B cell (primary cell): ENCODE measurements at regions not wholly inside any gene's neighbourhood (a gene's known extent, or its start where the extent isn't known, plus 50 kb on each side); places are given as distances from the start of the nearest gene placed in this dataset.

Experiments used
- ATAC-seq: fragments of 200-7000 bp; cut with Tn5 transposase; one replicate; pipeline ENCODE4 v1.10.0; 2021; ENCODE audit warnings: low read depth, mild to moderate bottlenecking, moderate number of reproducible peaks, moderate library complexity
- CTCF ChIA-PET: fragments of 350-600 bp; sonication (Branson Sonifier 250); formaldehyde crosslinking; loops from one replicate; lab custom pipeline; 2021; ENCODE audit warnings: antibody characterized with exemption, inconsistent platforms; lab: Charles Lee
- POLR2A ChIA-PET: fragments of 350-600 bp; sonication (Branson Sonifier 250); formaldehyde crosslinking; loops from one replicate; lab custom pipeline; 2021; ENCODE audit warnings: antibody characterized with exemption; lab: Charles Lee
- DNase-seq: peaks from one replicate; pipeline ENCODE4 v3.0.0; 2013
- H2AFZ ChIP-seq: 2 replicates; pipeline ENCODE4 v1.6.1; 2012; ENCODE audit warnings: mild to moderate bottlenecking, low read depth, low read length; ENCODE audit not compliant: insufficient read depth, poor library complexity, severe bottlenecking
- H3K27ac ChIP-seq, 2 donors: 1 replicate in 1 of 2; 2 replicates in 1 of 2; pipeline ENCODE4 v1.5.1; 2012 to 2013; ENCODE audit warnings: low read length in 2 of 2, mild to moderate bottlenecking in 2 of 2, moderate library complexity in 1 of 2
- H3K27me3 ChIP-seq, 4 experiments: fragments of 200-600 bp in 1 of 4; sonication (generic) in 1 of 4; replicated peaks in 1 of 4; 1 replicate in 2 of 4; 2 replicates in 2 of 4; pipeline versions ENCODE4 v1.6.1 to v1.7.0; 2013 to 2016; ENCODE audit warnings: low read length in 3 of 4, mild to moderate bottlenecking in 2 of 4, mixed read lengths in 1 of 4, moderate library complexity in 1 of 4; ENCODE audit not compliant: insufficient read depth in 4 of 4, control insufficient read depth in 3 of 4; ENCODE audit errors: control extremely low read depth in 1 of 4
- H3K36me3 ChIP-seq, 2 experiments: replicated peaks in 1 of 2; 1 replicate in 1 of 2; 2 replicates in 1 of 2; pipeline versions ENCODE4 v1.6.1 to v1.7.1; 2013; ENCODE audit warnings: low read length in 1 of 2; ENCODE audit not compliant: insufficient read depth in 2 of 2, control insufficient read depth in 1 of 2; ENCODE audit errors: control extremely low read depth in 1 of 2, extremely low read depth in 1 of 2
- H3K4me1 ChIP-seq, 2 donors: fragments of 200-600 bp in 1 of 2; sonication (generic) in 1 of 2; 1 replicate in 1 of 2; 2 replicates in 1 of 2; pipeline versions ENCODE4 v1.5.1 to v1.6.1; 2013 to 2017; ENCODE audit warnings: low read length in 2 of 2; ENCODE audit not compliant: control insufficient read depth in 2 of 2, insufficient read depth in 2 of 2
- H3K4me2 ChIP-seq: replicated peaks from 2 replicates; pipeline ENCODE3; 2012; ENCODE audit warnings: mild to moderate bottlenecking, low read depth, low read length; ENCODE audit not compliant: poor library complexity, severe bottlenecking
- H3K4me3 ChIP-seq, 5 experiments: fragments of 200-600 bp in 1 of 5; sonication (generic) in 1 of 5; 1 replicate in 3 of 5; 2 replicates in 2 of 5; pipeline versions ENCODE4 v1.5.1 to v1.7.0; 2011 to 2016; ENCODE audit warnings: low read length in 4 of 5, mild to moderate bottlenecking in 4 of 5, low read depth in 2 of 5, control low read depth in 1 of 5, moderate library complexity in 1 of 5; ENCODE audit not compliant: insufficient read depth in 1 of 5; ENCODE audit errors: control extremely low read depth in 1 of 5, extremely low read depth in 1 of 5
- H3K79me2 ChIP-seq: fragments of 200-600 bp; sonication (generic); one replicate; pipeline ENCODE4 v1.6.0; 2016; ENCODE audit warnings: low read length; ENCODE audit not compliant: control insufficient read depth, insufficient read depth
- H3K9ac ChIP-seq: fragments of 200-600 bp; sonication (generic); 2 replicates; pipeline ENCODE4 v1.6.1; 2017; ENCODE audit warnings: mild to moderate bottlenecking, low read length, moderate library complexity
- H3K9me3 ChIP-seq, 3 donors: one replicate each; pipeline versions ENCODE4 v1.6.1 to v1.7.1; 2013; ENCODE audit warnings: low read length in 2 of 3; ENCODE audit not compliant: control insufficient read depth in 2 of 3, insufficient read depth in 1 of 3; ENCODE audit errors: control extremely low read depth in 1 of 3
- H4K20me1 ChIP-seq: 2 replicates; pipeline ENCODE4 v1.6.0; 2012; ENCODE audit warnings: mild to moderate bottlenecking, low read length; ENCODE audit not compliant: insufficient read depth, control insufficient read depth, poor library complexity, severe bottlenecking
- H3K27ac Mint-ChIP-seq: one replicate; pipeline ENCODE4 v1.8.0; 2021; ENCODE audit warnings: mixed read lengths
- H3K27me3 Mint-ChIP-seq: one replicate; pipeline ENCODE4 v1.8.0; 2021; ENCODE audit warnings: mixed read lengths
- H3K4me1 Mint-ChIP-seq: one replicate; pipeline ENCODE4 v1.8.0; 2021; ENCODE audit warnings: mixed read lengths
- H3K4me3 Mint-ChIP-seq: one replicate; pipeline ENCODE4 v1.8.0; 2021; ENCODE audit warnings: mixed read lengths
- H3K9me3 Mint-ChIP-seq: one replicate; pipeline ENCODE4 v1.8.0; 2022; ENCODE audit warnings: mixed read lengths; ENCODE audit not compliant: insufficient read depth
- EZH2 ChIP-seq: IDR thresholded peaks from 2 replicates; pipeline ENCODE4 v1.6.1; 2012; ENCODE audit warnings: borderline replicate concordance, low read depth, mild to moderate bottlenecking, moderate library complexity, low read length; ENCODE audit not compliant: insufficient read depth, poor library complexity, severe bottlenecking
- WGBS: methylation state at CpG from one replicate; pipeline ENCODE4 v1.1.5; 2013; ENCODE audit warnings: missing lambda C conversion rate; ENCODE audit not compliant: insufficient coverage; 5-methylcytosine and 5-hydroxymethylcytosine counted together
- intact Hi-C: fragments of 100-400 bp; cut with micrococcal nuclease; formaldehyde crosslinking; loops from one replicate; pipeline ENCODE4 v1.10.0; 2022
- TF ChIP-seq, protein P1 (sequence below): fragments of 200-600 bp; IDR thresholded peaks from one replicate; pipeline ENCODE4 v1.8.0; 2022; ENCODE audit warnings: antibody characterized with exemption, mild to moderate bottlenecking

DNA sequence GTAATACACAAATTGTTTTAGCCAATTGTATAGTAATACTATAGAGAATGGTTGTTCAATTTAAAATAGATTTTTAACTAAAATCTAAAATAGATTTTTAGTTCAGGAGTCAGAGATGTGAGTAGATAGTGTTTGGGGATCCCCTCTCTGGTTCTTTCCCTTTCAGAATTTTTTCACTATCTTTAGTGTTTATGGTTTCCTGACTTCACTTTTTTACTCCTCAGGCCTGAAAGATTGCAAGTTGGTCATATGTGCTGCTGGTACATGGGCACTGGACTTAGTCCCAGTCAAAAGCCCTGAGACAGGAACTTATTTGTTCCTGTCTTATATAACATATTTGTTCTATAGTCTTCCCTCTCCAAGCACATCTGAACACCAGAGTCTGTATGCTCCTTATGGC lies 96.8 kb upstream of the ATP1B1 start:
- no peaks in the 10 kb centered on the region for H3K79me2 ChIP-seq
- TF ChIP-seq, protein P1, sequence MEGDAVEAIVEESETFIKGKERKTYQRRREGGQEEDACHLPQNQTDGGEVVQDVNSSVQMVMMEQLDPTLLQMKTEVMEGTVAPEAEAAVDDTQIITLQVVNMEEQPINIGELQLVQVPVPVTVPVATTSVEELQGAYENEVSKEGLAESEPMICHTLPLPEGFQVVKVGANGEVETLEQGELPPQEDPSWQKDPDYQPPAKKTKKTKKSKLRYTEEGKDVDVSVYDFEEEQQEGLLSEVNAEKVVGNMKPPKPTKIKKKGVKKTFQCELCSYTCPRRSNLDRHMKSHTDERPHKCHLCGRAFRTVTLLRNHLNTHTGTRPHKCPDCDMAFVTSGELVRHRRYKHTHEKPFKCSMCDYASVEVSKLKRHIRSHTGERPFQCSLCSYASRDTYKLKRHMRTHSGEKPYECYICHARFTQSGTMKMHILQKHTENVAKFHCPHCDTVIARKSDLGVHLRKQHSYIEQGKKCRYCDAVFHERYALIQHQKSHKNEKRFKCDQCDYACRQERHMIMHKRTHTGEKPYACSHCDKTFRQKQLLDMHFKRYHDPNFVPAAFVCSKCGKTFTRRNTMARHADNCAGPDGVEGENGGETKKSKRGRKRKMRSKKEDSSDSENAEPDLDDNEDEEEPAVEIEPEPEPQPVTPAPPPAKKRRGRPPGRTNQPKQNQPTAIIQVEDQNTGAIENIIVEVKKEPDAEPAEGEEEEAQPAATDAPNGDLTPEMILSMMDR = no peak
- no peak for TF ChIP-seq EZH2
- Mint-ChIP-seq H3K4me1 (no peaks in the 10 kb centered on the region), H3K27ac (no peak overlapping the region), H3K4me3 (no peak overlapping the region), H3K27me3 (peaks cover 3% of the 10 kb centered on the region), H3K9me3 (no peaks in the 10 kb centered on the region)
- H3K9ac ChIP-seq = no peak overlapping the region
- ChIA-PET POLR2A (no interaction called here), CTCF (no interaction called here)
- DNase-seq (no peak), ATAC-seq (no peak)
- H3K4me1 ChIP-seq = no peaks in the 10 kb centered on the region
- no peak overlapping the region for H3K4me2 ChIP-seq
- H3K9me3 ChIP-seq = no peaks in the 10 kb centered on the region
- no peak overlapping the region for H3K4me3 ChIP-seq
- no peak overlapping the region for H2AFZ ChIP-seq
- no peaks in the 10 kb centered on the region for H4K20me1 ChIP-seq
- intact Hi-C loops = no loop called here
- no peaks in the 10 kb centered on the region for H3K27me3 ChIP-seq
- no peaks in the 10 kb centered on the region for H3K36me3 ChIP-seq
- no peak overlapping the region for H3K27ac ChIP-seq

DNA sequence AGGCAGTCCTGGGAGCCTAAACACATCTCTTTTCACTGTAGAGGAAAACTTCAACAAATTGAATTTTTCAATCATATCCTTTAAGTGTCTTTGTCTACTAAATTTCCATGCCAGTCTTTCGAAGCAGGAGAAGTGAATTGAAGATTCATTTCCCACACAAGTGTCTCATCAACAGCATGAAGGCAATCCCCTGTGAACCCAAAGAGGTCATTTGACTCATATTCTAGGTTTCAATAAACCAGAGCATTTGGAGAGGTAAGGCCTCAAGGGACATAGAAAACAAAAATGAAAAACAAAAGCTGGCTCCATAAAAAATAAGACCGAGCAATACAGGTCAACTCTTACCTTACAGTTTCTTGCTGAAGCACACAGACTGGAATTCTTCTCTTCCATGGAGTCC lies 94.1 kb upstream of the ATP1B1 start:
- Mint-ChIP-seq H3K9me3 (no peaks in the 10 kb centered on the region), H3K27ac (no peak overlapping the region), H3K4me3 (no peak overlapping the region), H3K4me1 (no peaks in the 10 kb centered on the region), H3K27me3 (peaks cover 7% of the 10 kb centered on the region)
- no peak overlapping the region for H3K9ac ChIP-seq
- H3K4me2 ChIP-seq = no peak overlapping the region
- no peaks in the 10 kb centered on the region for H3K27me3 ChIP-seq
- no CpG with 5 or more reads among the region's 2 CpGs for WGBS
- ChIA-PET POLR2A (no interaction called here), CTCF (no interaction called here)
- H4K20me1 ChIP-seq = no peaks in the 10 kb centered on the region
- H2AFZ ChIP-seq = no peak overlapping the region
- no peak overlapping the region for H3K4me3 ChIP-seq
- no peaks in the 10 kb centered on the region for H3K79me2 ChIP-seq
- no peaks in the 10 kb centered on the region for H3K4me1 ChIP-seq
- peaks cover 0 to under 1% (median 0%) of the 10 kb centered on the region in 3 donors for H3K9me3 ChIP-seq
- intact Hi-C loops = no loop called here
- H3K27ac ChIP-seq = no peak overlapping the region
- no peak for DNase-seq
- H3K36me3 ChIP-seq = no peaks in the 10 kb centered on the region
- TF ChIP-seq, protein P1 = no peak
- no peak for TF ChIP-seq EZH2
- ATAC-seq = no peak
